ENCODE measurements at regions not wholly inside any gene's neighbourhood (a gene's known extent, or its start where the extent isn't known, plus 50 kb on each side); places are given as distances from the start of the nearest gene placed in this dataset.

GRCh38 chr11:47906066-47906465 is 57.9 kb upstream of the NUP160 start:
- no peak overlapping the region for H2BK15ac ChIP-seq (replicated peaks; ENCODE audit: low read depth)
- no peak overlapping the region for H2BK120ac ChIP-seq (ENCODE audit: low read depth, low read length)
- DNase-seq: no peak
- no peak overlapping the region for H3K9ac ChIP-seq (ENCODE audit: low read length)
- H2BK5ac ChIP-seq (ENCODE audit: low read length): no peak overlapping the region
- no peaks in the 10 kb centered on the region for H3K79me1 ChIP-seq (ENCODE audit: low read length)
- H3K4me1 ChIP-seq (ENCODE audit: control insufficient read depth, low read depth, low read length): no peaks in the 10 kb centered on the region
- H3K23ac ChIP-seq (ENCODE audit: low read length): no peak overlapping the region
- H3K4me3 ChIP-seq (ENCODE audit: low read length): no peak overlapping the region
- H3K56ac ChIP-seq (ENCODE audit: low read length): no peak overlapping the region
- no peak overlapping the region for H3K27ac ChIP-seq (ENCODE audit: low read depth, low read length)
- H4K8ac ChIP-seq (ENCODE audit: low read depth, low read length): no peak overlapping the region
- H3K36me3 ChIP-seq (ENCODE audit: control insufficient read depth, insufficient read depth, low read length): no peaks in the 10 kb centered on the region
- H3K4ac ChIP-seq (ENCODE audit: low read depth, low read length): no peak overlapping the region
- H3K4me2 ChIP-seq (ENCODE audit: low read length): no peak overlapping the region
- H3K27me3 ChIP-seq (ENCODE audit: insufficient read depth, low read length, poor library complexity): no peaks in the 10 kb centered on the region
- no peak overlapping the region for H2AK5ac ChIP-seq (ENCODE audit: low read length)
- no peaks in the 10 kb centered on the region for H3K79me2 ChIP-seq (ENCODE audit: control insufficient read depth, insufficient read depth, low read length)
- no CpG with 5 or more reads among the region's 6 CpGs for WGBS (ENCODE audit: extremely low coverage, insufficient coverage, low lambda C conversion rate)
- no peak overlapping the region for H3K18ac ChIP-seq (ENCODE audit: low read length)
- no peak overlapping the region for H4K5ac ChIP-seq (ENCODE audit: low read length)

GRCh38 chr11:47905358-47906059 is 57.4 kb upstream of the NUP160 start:
- no peaks in the 10 kb centered on the region for H3K36me3 ChIP-seq (ENCODE audit: control insufficient read depth, insufficient read depth, low read length)
- H2BK5ac ChIP-seq (ENCODE audit: low read length): no peak overlapping the region
- H3K18ac ChIP-seq (ENCODE audit: low read length): no peak overlapping the region
- no peak overlapping the region for H3K4me3 ChIP-seq (ENCODE audit: low read length)
- H3K23ac ChIP-seq (ENCODE audit: low read length): no peak overlapping the region
- H4K5ac ChIP-seq (ENCODE audit: low read length): no peak overlapping the region
- H3K79me2 ChIP-seq (ENCODE audit: control insufficient read depth, insufficient read depth, low read length): no peaks in the 10 kb centered on the region
- H2BK120ac ChIP-seq (ENCODE audit: low read depth, low read length): no peak overlapping the region
- H2BK15ac ChIP-seq (replicated peaks; ENCODE audit: low read depth): no peak overlapping the region
- no peaks in the 10 kb centered on the region for H3K4me1 ChIP-seq (ENCODE audit: control insufficient read depth, low read depth, low read length)
- H3K4ac ChIP-seq (ENCODE audit: low read depth, low read length): no peak overlapping the region
- no peaks in the 10 kb centered on the region for H3K27me3 ChIP-seq (ENCODE audit: insufficient read depth, low read length, poor library complexity)
- DNase-seq: no peak
- no CpG with 5 or more reads among the region's 22 CpGs for WGBS (ENCODE audit: extremely low coverage, insufficient coverage, low lambda C conversion rate)
- H4K8ac ChIP-seq (ENCODE audit: low read depth, low read length): no peak overlapping the region
- H3K9ac ChIP-seq (ENCODE audit: low read length): no peak overlapping the region
- no peak overlapping the region for H3K4me2 ChIP-seq (ENCODE audit: low read length)
- H3K79me1 ChIP-seq (ENCODE audit: low read length): no peaks in the 10 kb centered on the region
- H2AK5ac ChIP-seq (ENCODE audit: low read length): no peak overlapping the region
- H3K27ac ChIP-seq (ENCODE audit: low read depth, low read length): no peak overlapping the region
- H3K56ac ChIP-seq (ENCODE audit: low read length): no peak overlapping the region

- H3K27me3 ChIP-seq (ENCODE audit: insufficient read depth, low read length, poor library complexity): no peaks in the 10 kb centered on the region
- no peak overlapping the region for H2BK5ac ChIP-seq (ENCODE audit: low read length)
- H3K4me3 ChIP-seq (ENCODE audit: low read length): no peak overlapping the region
- H4K8ac ChIP-seq (ENCODE audit: low read depth, low read length): no peak overlapping the region
- H2BK15ac ChIP-seq (replicated peaks; ENCODE audit: low read depth): no peak overlapping the region
- H2BK120ac ChIP-seq (ENCODE audit: low read depth, low read length): no peak overlapping the region
- no peak overlapping the region for H3K27ac ChIP-seq (ENCODE audit: low read depth, low read length)
- no peak overlapping the region for H3K4me2 ChIP-seq (ENCODE audit: low read length)
- H3K18ac ChIP-seq (ENCODE audit: low read length): no peak overlapping the region
- H3K36me3 ChIP-seq (ENCODE audit: control insufficient read depth, insufficient read depth, low read length): no peaks in the 10 kb centered on the region
- DNase-seq: no peak
- H3K9ac ChIP-seq (ENCODE audit: low read length): no peak overlapping the region
- H3K79me1 ChIP-seq (ENCODE audit: low read length): no peaks in the 10 kb centered on the region
- WGBS (ENCODE audit: extremely low coverage, insufficient coverage, low lambda C conversion rate): no CpG with 5 or more reads among the region's 9 CpGs
- H2AK5ac ChIP-seq (ENCODE audit: low read length): no peak overlapping the region
- no peak overlapping the region for H4K5ac ChIP-seq (ENCODE audit: low read length)
- no peak overlapping the region for H3K4ac ChIP-seq (ENCODE audit: low read depth, low read length)
- H3K56ac ChIP-seq (ENCODE audit: low read length): no peak overlapping the region
- no peaks in the 10 kb centered on the region for H3K79me2 ChIP-seq (ENCODE audit: control insufficient read depth, insufficient read depth, low read length)
- H3K23ac ChIP-seq (ENCODE audit: low read length): no peak overlapping the region
- H3K4me1 ChIP-seq (ENCODE audit: control insufficient read depth, low read depth, low read length): no peaks in the 10 kb centered on the region
Measured at GRCh38 chr11:47904808-47905207, 56.7 kb upstream of the NUP160 start.

- H3K27ac ChIP-seq (ENCODE audit: low read depth, low read length): no peak overlapping the region
- no peak overlapping the region for H2BK15ac ChIP-seq (replicated peaks; ENCODE audit: low read depth)
- H2BK5ac ChIP-seq (ENCODE audit: low read length): no peak overlapping the region
- H3K79me2 ChIP-seq (ENCODE audit: control insufficient read depth, insufficient read depth, low read length): no peaks in the 10 kb centered on the region
- H3K23ac ChIP-seq (ENCODE audit: low read length): no peak overlapping the region
- WGBS (ENCODE audit: extremely low coverage, insufficient coverage, low lambda C conversion rate): no CpG with 5 or more reads among the region's 3 CpGs
- no peaks in the 10 kb centered on the region for H3K4me1 ChIP-seq (ENCODE audit: control insufficient read depth, low read depth, low read length)
- no peak overlapping the region for H4K5ac ChIP-seq (ENCODE audit: low read length)
- no peak overlapping the region for H3K56ac ChIP-seq (ENCODE audit: low read length)
- H3K4ac ChIP-seq (ENCODE audit: low read depth, low read length): no peak overlapping the region
- H3K79me1 ChIP-seq (ENCODE audit: low read length): no peaks in the 10 kb centered on the region
- H3K36me3 ChIP-seq (ENCODE audit: control insufficient read depth, insufficient read depth, low read length): no peaks in the 10 kb centered on the region
- H3K9ac ChIP-seq (ENCODE audit: low read length): no peak overlapping the region
- H3K18ac ChIP-seq (ENCODE audit: low read length): no peak overlapping the region
- no peak overlapping the region for H2AK5ac ChIP-seq (ENCODE audit: low read length)
- no peak for DNase-seq
- H4K8ac ChIP-seq (ENCODE audit: low read depth, low read length): no peak overlapping the region
- H3K27me3 ChIP-seq (ENCODE audit: insufficient read depth, low read length, poor library complexity): no peaks in the 10 kb centered on the region
- no peak overlapping the region for H3K4me3 ChIP-seq (ENCODE audit: low read length)
- no peak overlapping the region for H3K4me2 ChIP-seq (ENCODE audit: low read length)
- H2BK120ac ChIP-seq (ENCODE audit: low read depth, low read length): no peak overlapping the region
Measured at GRCh38 chr11:47904048-47904447, 55.9 kb upstream of the NUP160 start.

- no peaks in the 10 kb centered on the region for H3K79me2 ChIP-seq (ENCODE audit: control insufficient read depth, insufficient read depth, low read length)
Measured at GRCh38 chr11:47899801-47900200, 51.7 kb upstream of the NUP160 start.

More at GRCh38 chr11:47899801-47900200, 51.7 kb upstream of the NUP160 start:
- H3K4ac ChIP-seq (ENCODE audit: low read depth, low read length): no peak overlapping the region
- no peak overlapping the region for H3K23ac ChIP-seq (ENCODE audit: low read length)
- no peak overlapping the region for H3K56ac ChIP-seq (ENCODE audit: low read length)
- H2BK5ac ChIP-seq (ENCODE audit: low read length): no peak overlapping the region
- H3K4me2 ChIP-seq (ENCODE audit: low read length): no peak overlapping the region
- no peak for DNase-seq
- no peak overlapping the region for H3K9ac ChIP-seq (ENCODE audit: low read length)
- no peak overlapping the region for H2AK5ac ChIP-seq (ENCODE audit: low read length)
- H4K5ac ChIP-seq (ENCODE audit: low read length): no peak overlapping the region
- no peak overlapping the region for H2BK15ac ChIP-seq (replicated peaks; ENCODE audit: low read depth)
- H3K18ac ChIP-seq (ENCODE audit: low read length): no peak overlapping the region
- WGBS (ENCODE audit: extremely low coverage, insufficient coverage, low lambda C conversion rate): no CpG with 5 or more reads among the region's 2 CpGs
- no peaks in the 10 kb centered on the region for H3K27me3 ChIP-seq (ENCODE audit: insufficient read depth, low read length, poor library complexity)
- no peak overlapping the region for H3K27ac ChIP-seq (ENCODE audit: low read depth, low read length)
- H2BK120ac ChIP-seq (ENCODE audit: low read depth, low read length): no peak overlapping the region
- no peaks in the 10 kb centered on the region for H3K4me1 ChIP-seq (ENCODE audit: control insufficient read depth, low read depth, low read length)
- H4K8ac ChIP-seq (ENCODE audit: low read depth, low read length): no peak overlapping the region
- no peaks in the 10 kb centered on the region for H3K79me1 ChIP-seq (ENCODE audit: low read length)
- no peaks in the 10 kb centered on the region for H3K36me3 ChIP-seq (ENCODE audit: control insufficient read depth, insufficient read depth, low read length)
- H3K4me3 ChIP-seq (ENCODE audit: low read length): no peak overlapping the region
